ENCODE measurements at regions not wholly inside any gene's neighbourhood (a gene's known extent, or its start where the extent isn't known, plus 50 kb on each side); places are given as distances from the start of the nearest gene placed in this dataset.
"Not testable (repeated sequence)": the region's sequence is repeated elsewhere in the genome, so short reads cannot be mapped to it uniquely, and the experiment has no call there.

DNA sequence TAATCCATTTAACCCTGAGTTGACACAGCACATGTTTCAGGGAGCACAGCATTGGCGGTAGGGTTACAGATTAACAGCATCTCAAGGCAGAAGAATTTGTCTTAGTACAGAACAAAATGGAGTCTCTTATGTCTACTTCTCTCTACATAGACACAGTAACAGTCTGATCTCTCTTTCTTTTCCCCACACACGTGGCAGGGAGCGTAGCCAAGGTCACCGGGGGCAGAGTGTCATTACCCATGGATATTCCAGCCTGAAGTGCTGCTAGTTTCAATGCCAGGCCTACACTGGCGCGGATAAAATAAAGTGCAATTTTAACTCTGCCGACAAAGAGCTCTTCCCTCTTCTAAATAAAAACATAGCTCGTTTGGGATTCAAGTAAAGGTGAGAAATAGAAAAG, 366.3 kb upstream of the SGCG start:
- H3T11ph ChIP-seq (ENCODE audit: low read length); H3K4ac ChIP-seq (ENCODE audit: low read depth, low read length); H4K8ac ChIP-seq (replicated peaks; ENCODE audit: insufficient read length, low read depth, low read length); H3K79me2 ChIP-seq (ENCODE audit: insufficient read depth, low read length); H3K56ac ChIP-seq (ENCODE audit: insufficient read length, low read depth, low read length); H3K14ac ChIP-seq (ENCODE audit: insufficient read depth, low read length); H2AFZ ChIP-seq (ENCODE audit: low read length); H3K9me3 Mint-ChIP-seq; H2AK5ac ChIP-seq (ENCODE audit: insufficient read length, low read length); H2BK12ac ChIP-seq (ENCODE audit: insufficient read length, low read depth, low read length); DNase-seq; H3K9me3 ChIP-seq (ENCODE audit: control insufficient read depth, low read depth, low read length); H4K5ac ChIP-seq (ENCODE audit: insufficient read length, low read depth, low read length); H4K20me1 ChIP-seq (ENCODE audit: control insufficient read depth, insufficient read depth, insufficient read length); H3K23me2 ChIP-seq (ENCODE audit: insufficient read length, low read depth, low read length, poor library complexity, severe bottlenecking); H3K4me1 ChIP-seq (ENCODE audit: insufficient read depth, low read length); H3K9ac ChIP-seq (ENCODE audit: extremely low read depth, insufficient read length, low read length); H4K91ac ChIP-seq (ENCODE audit: insufficient read length, low read depth, low read length); H3K27ac ChIP-seq (ENCODE audit: insufficient read length, low read depth, low read length); H2BK20ac ChIP-seq (ENCODE audit: low read depth, low read length, poor library complexity, severe bottlenecking); H3K18ac ChIP-seq (ENCODE audit: insufficient read length, low read depth, low read length); H3K23ac ChIP-seq (ENCODE audit: insufficient read length, low read depth, low read length); H3K27me3 ChIP-seq (ENCODE audit: insufficient read depth, low read length); H2BK15ac ChIP-seq (ENCODE audit: low read depth, low read length); H3K27me3 Mint-ChIP-seq (ENCODE audit: low read depth); H3K4me3 Mint-ChIP-seq; H2BK120ac ChIP-seq (ENCODE audit: low read depth, low read length, poor library complexity, severe bottlenecking); H3K4me2 ChIP-seq (ENCODE audit: insufficient read depth, insufficient read length, low read length); H3K79me1 ChIP-seq (ENCODE audit: insufficient read depth, low read depth, low read length, poor library complexity, severe bottlenecking); H2BK5ac ChIP-seq (ENCODE audit: insufficient read length, low read length); H3K36me3 Mint-ChIP-seq (ENCODE audit: insufficient read depth in 1 of 3, low read depth in 3 of 3): not testable (repeated sequence)
- peaks cover 23 to 38% of the 10 kb centered on the region in 2 experiments for H3K4me1 Mint-ChIP-seq
- no CpG with 5 or more reads among the region's 8 CpGs for WGBS (ENCODE audit: extremely low coverage, insufficient read length, low lambda C conversion rate)
- H3K27ac Mint-ChIP-seq, result peak overlapping the region in 2 of 3 experiments; percentile 79 to 98; a peak in 4 of 7 replicates
